NCI-H748 (cell line): ENCODE measurements at regions not wholly inside any gene's neighbourhood (a gene's known extent, or its start where the extent isn't known, plus 50 kb on each side); places are given as distances from the start of the nearest gene placed in this dataset.
A peak's percentile ranks its signal among the peaks of the same experiment; 100 is the strongest.
"Not testable (repeated sequence)": the region's sequence is repeated elsewhere in the genome, so short reads cannot be mapped to it uniquely, and the experiment has no call there.

Experiments
- DNase-seq: peaks from one replicate; lab custom pipeline; 2025; ENCODE audit not compliant: unreplicated experiment; lab: John Stamatoyannopoulos, UW

- DNase-seq, result no peak
Observed at GRCh38 chr3:162507397-162507796, 1010.8 kb downstream of the OTOL1 start.

- DNase-seq, result no peak
Observed at GRCh38 chr3:162512488-162512887, 1015.9 kb downstream of the OTOL1 start.

GRCh38 chr3:162517110-162517509 is 1020.5 kb downstream of the OTOL1 start:
- DNase-seq, result no peak

- no peak for DNase-seq
Observed at GRCh38 chr3:162521669-162522068, 1025.1 kb downstream of the OTOL1 start.

- DNase-seq, result no peak
Observed at GRCh38 chr3:162525066-162525742, 1028.6 kb downstream of the OTOL1 start.

GRCh38 chr3:162525771-162526170 is 1029.2 kb downstream of the OTOL1 start:
- no peak for DNase-seq

GRCh38 chr3:162534431-162534830 is 1037.8 kb downstream of the OTOL1 start:
- peak; percentile 4 for DNase-seq

GRCh38 chr3:162538491-162538890 is 1041.9 kb downstream of the OTOL1 start:
- no peak for DNase-seq

GRCh38 chr3:162538906-162539305 is 1042.3 kb downstream of the OTOL1 start:
- no peak for DNase-seq

- DNase-seq, result no peak
Observed at GRCh38 chr3:162540421-162540820, 1043.8 kb downstream of the OTOL1 start.

GRCh38 chr3:162541923-162542322 is 1045.3 kb downstream of the OTOL1 start:
- no peak for DNase-seq

GRCh38 chr3:162544246-162544645 is 1047.6 kb downstream of the OTOL1 start:
- no peak for DNase-seq

- DNase-seq, result no peak
Observed at GRCh38 chr3:162546910-162547309, 1050.3 kb downstream of the OTOL1 start.

GRCh38 chr3:162547321-162547720 is 1050.7 kb downstream of the OTOL1 start:
- DNase-seq, result no peak

GRCh38 chr3:162555761-162556160 is 1059.2 kb downstream of the OTOL1 start:
- no peak for DNase-seq

GRCh38 chr3:162558016-162558415 is 1061.4 kb downstream of the OTOL1 start:
- no peak for DNase-seq

- DNase-seq, result no peak
Observed at GRCh38 chr3:162568706-162569105, 1072.1 kb downstream of the OTOL1 start.

GRCh38 chr3:162569314-162569713 is 1072.7 kb downstream of the OTOL1 start:
- peak; percentile 89 for DNase-seq

GRCh38 chr3:162584986-162585385 is 1088.4 kb downstream of the OTOL1 start:
- no peak for DNase-seq

GRCh38 chr3:162586591-162586990 is 1090.0 kb downstream of the OTOL1 start:
- peak; percentile 9 for DNase-seq

GRCh38 chr3:162597226-162597625 is 1100.6 kb downstream of the OTOL1 start:
- no peak for DNase-seq

GRCh38 chr3:162598500-162598899 is 1101.9 kb downstream of the OTOL1 start:
- peak; percentile 93 for DNase-seq

- DNase-seq, result not testable (repeated sequence)
Observed at GRCh38 chr3:162599742-162600141, 1103.1 kb downstream of the OTOL1 start.
